HG03460 (cell line): ENCODE measurements at regions not wholly inside any gene's neighbourhood (a gene's known extent, or its start where the extent isn't known, plus 50 kb on each side); places are given as distances from the start of the nearest gene placed in this dataset.
"Not testable (repeated sequence)": the region's sequence is repeated elsewhere in the genome, so short reads cannot be mapped to it uniquely, and the experiment has no call there.

ENCODE experiments used
- ATAC-seq: cut with Tn5 transposase; IDR thresholded peaks from one replicate; pipeline ENCODE4 v1.9.1; 2021; ENCODE audit not compliant: unreplicated experiment

GRCh38 chr3:193922034-193922774 is 213.7 kb upstream of the HES1 start:
- ATAC-seq, result no peak

- not testable (repeated sequence) for ATAC-seq
These were observed 212.0 kb upstream of the HES1 start for GRCh38 chr3:193923958-193924357.

- not testable (repeated sequence) for ATAC-seq
These were observed 209.9 kb upstream of the HES1 start for GRCh38 chr3:193926071-193926470.

- not testable (repeated sequence) for ATAC-seq
These were observed 208.3 kb upstream of the HES1 start for GRCh38 chr3:193927413-193928206.

GRCh38 chr3:193928354-193929209 is 207.4 kb upstream of the HES1 start:
- ATAC-seq, result no peak

GRCh38 chr3:193929373-193929772 is 206.6 kb upstream of the HES1 start:
- ATAC-seq, result no peak

GRCh38 chr3:193929921-193930646 is 205.9 kb upstream of the HES1 start:
- no peak for ATAC-seq

GRCh38 chr3:193932136-193932535 is 203.8 kb upstream of the HES1 start:
- ATAC-seq, result no peak

- ATAC-seq, result no peak
These were observed 203.4 kb upstream of the HES1 start for GRCh38 chr3:193932576-193932975.

GRCh38 chr3:193933451-193933850 is 202.5 kb upstream of the HES1 start:
- no peak for ATAC-seq

GRCh38 chr3:193935916-193936315 is 200.0 kb upstream of the HES1 start:
- ATAC-seq, result no peak

GRCh38 chr3:193938613-193939012 is 197.3 kb upstream of the HES1 start:
- no peak for ATAC-seq

- no peak for ATAC-seq
These were observed 196.4 kb upstream of the HES1 start for GRCh38 chr3:193939527-193939926.

- ATAC-seq, result no peak
These were observed 195.4 kb upstream of the HES1 start for GRCh38 chr3:193940526-193940925.

- ATAC-seq, result no peak
These were observed 194.5 kb upstream of the HES1 start for GRCh38 chr3:193941486-193941885.

- no peak for ATAC-seq
These were observed 193.4 kb upstream of the HES1 start for GRCh38 chr3:193942516-193943055.

GRCh38 chr3:193943200-193943599 is 192.7 kb upstream of the HES1 start:
- ATAC-seq, result no peak

- ATAC-seq, result no peak
These were observed 192.0 kb upstream of the HES1 start for GRCh38 chr3:193943851-193944517.

GRCh38 chr3:193944518-193944884 is 191.4 kb upstream of the HES1 start:
- no peak for ATAC-seq

- no peak for ATAC-seq
These were observed 190.8 kb upstream of the HES1 start for GRCh38 chr3:193945143-193945542.
